K562 (cell line): ENCODE measurements at regions not wholly inside any gene's neighbourhood (a gene's known extent, or its start where the extent isn't known, plus 50 kb on each side); places are given as distances from the start of the nearest gene placed in this dataset.

ENCODE experiments used
- ATAC-seq: fragments of 200-7000 bp; cut with Tn5 transposase; 3 replicates; pipeline ENCODE4 v1.9.1; 2020; ENCODE audit warnings: moderate library complexity
- BruUV-seq: library from RNA; stranded (reverse); fragments of 400-500 nt; replicated peaks from 2 replicates; lab custom pipeline; 2021; lab: Mats Ljungman, UMichigan
- CTCF ChIA-PET: fragments of 300-600 bp; formaldehyde crosslinking; extraction: SDS; loops from one replicate; lab custom pipeline; 2021; ENCODE audit warnings: low intra/inter-chr PET ratio; lab: Yijun Ruan, JAX
- POLR2A ChIA-PET: fragments of 300-600, 350-650 bp; sonication (Branson Sonifier 250); formaldehyde crosslinking; extraction: SDS; loops from one replicate; lab custom pipeline; 2021; ENCODE audit warnings: antibody characterized with exemption, inconsistent platforms; lab: Yijun Ruan, JAX
- DNase-seq, 4 experiments: peaks; one replicate each; pipeline versions ENCODE4 v3.0.0 to v3.0.0-alpha.2; 2011 to 2018; ENCODE audit warnings: low spot score in 3 of 4, mixed read lengths in 3 of 4; ENCODE audit errors: extremely low read depth in 1 of 4
- FAIRE-seq: peaks from 2 replicates; lab custom pipeline; 2011; peaks lifted over from hg19 to GRCh38; lab: Jason Lieb, UNC
- H2AFZ ChIP-seq: 2 replicates; pipeline ENCODE4 v1.6.0; 2011; ENCODE audit warnings: low read depth, low read length, control low read depth, inconsistent platforms
- H3K27ac ChIP-seq: fragments of 200-600 bp; 3 replicates; pipeline ENCODE4 v1.8.0; 2011; ENCODE audit warnings: low read depth, mild to moderate bottlenecking, control low read depth, inconsistent platforms, low read length, moderate library complexity, mixed read lengths; ENCODE audit errors: extremely low read depth
- H3K27me3 ChIP-seq, 2 experiments: fragments of 300-600 bp in 1 of 2; 2 replicates in 1 of 2; 3 replicates in 1 of 2; pipeline versions ENCODE4 v1.6.0 to v1.8.0; 2011; ENCODE audit warnings: inconsistent platforms in 2 of 2, low read length in 2 of 2, mild to moderate bottlenecking in 1 of 2, mixed read lengths in 1 of 2, moderate library complexity in 1 of 2; ENCODE audit not compliant: control insufficient read depth in 2 of 2, insufficient read depth in 2 of 2
- H3K36me3 ChIP-seq: fragments of 300-600 bp; 3 replicates; pipeline ENCODE4 v1.8.0; 2011; ENCODE audit warnings: mild to moderate bottlenecking, low read length, inconsistent platforms; ENCODE audit not compliant: control insufficient read depth, insufficient read depth
- H3K4me1 ChIP-seq, 2 experiments: fragments of 200-600 bp in 1 of 2; replicated peaks in 1 of 2; 2 replicates in 1 of 2; 3 replicates in 1 of 2; pipeline versions ENCODE4 v1.5.1 to v1.8.0; 2011; ENCODE audit warnings: inconsistent platforms in 2 of 2, low read length in 2 of 2, mild to moderate bottlenecking in 1 of 2, mixed read lengths in 1 of 2, moderate library complexity in 1 of 2; ENCODE audit not compliant: control insufficient read depth in 2 of 2, insufficient read depth in 2 of 2
- H3K4me2 ChIP-seq: 2 replicates; pipeline ENCODE4 v1.6.1; 2011; ENCODE audit warnings: low read length, control low read depth, inconsistent platforms, mixed read lengths; ENCODE audit not compliant: insufficient read depth
- H3K4me3 ChIP-seq: fragments of 200-600 bp; sonication (generic), shearing (Covaris generic); 2 replicates; pipeline ENCODE4 v1.5.1; 2016; ENCODE audit warnings: control low read depth, inconsistent platforms
- H3K79me2 ChIP-seq: fragments of 200-600 bp; 3 replicates; pipeline ENCODE4 v1.8.0; 2011; ENCODE audit warnings: low read length, inconsistent platforms; ENCODE audit not compliant: control insufficient read depth, insufficient read depth
- H3K9ac ChIP-seq, 2 experiments: 2 replicates each; pipeline versions ENCODE4 v1.6.0 to v1.6.1; 2011; ENCODE audit warnings: low read depth in 2 of 2, low read length in 2 of 2, control low read depth in 1 of 2, inconsistent platforms in 1 of 2, mild to moderate bottlenecking in 1 of 2, mixed read lengths in 1 of 2; ENCODE audit not compliant: insufficient read depth in 1 of 2
- H3K9me1 ChIP-seq: one replicate; pipeline ENCODE4 v1.6.0; 2011; ENCODE audit warnings: inconsistent platforms, mild to moderate bottlenecking, low read length, moderate library complexity; ENCODE audit not compliant: control insufficient read depth, insufficient read depth
- H3K9me3 ChIP-seq: replicated peaks from 2 replicates; pipeline ENCODE4 v1.5.1; 2011; ENCODE audit warnings: low read depth, low read length, inconsistent platforms; ENCODE audit not compliant: control insufficient read depth, insufficient read depth
- H4K20me1 ChIP-seq: replicated peaks from 2 replicates; pipeline ENCODE4 v1.6.1; 2011; ENCODE audit warnings: low read length, inconsistent platforms, mixed read lengths; ENCODE audit not compliant: control insufficient read depth, insufficient read depth
- ARID3B ChIP-seq: fragments of 250-450 bp; sonication (Bioruptor Pico); IDR thresholded peaks from 2 replicates; pipeline ENCODE4 v1.4.0; 2020; ENCODE audit warnings: borderline replicate concordance
- CEBPB ChIP-seq: fragments of 450-650 bp; IDR thresholded peaks from 2 replicates; pipeline ENCODE4 v1.6.1; 2016; ENCODE audit warnings: missing genetic modification characterization, missing compliant biosample characterization
- CEBPG ChIP-seq, 3 experiments: fragments of 200-800 bp in 1 of 3; sonication (Bioruptor generic) in 1 of 3; sonication (generic) in 1 of 3; formaldehyde crosslinking in 1 of 3; IDR thresholded peaks in 2 of 3; conservative IDR thresholded peaks in 1 of 3; 2 replicates each; pipeline versions ENCODE4 v1.6.1 to v1.8.0; 2016 to 2022; ENCODE audit warnings: missing compliant biosample characterization in 2 of 3, missing genetic modification characterization in 2 of 3, mild to moderate bottlenecking in 1 of 3, missing genetic modification reagents in 1 of 3
- CHD1 ChIP-seq: fragments of 200-600 bp; sonication (generic); IDR thresholded peaks from one replicate; pipeline ENCODE4 v1.6.1; 2012; ENCODE audit warnings: mild to moderate bottlenecking, moderate library complexity, low read length, inconsistent platforms
- CSDE1 ChIP-seq, 2 experiments: fragments of 450-650 bp; IDR thresholded peaks; 2 replicates each; pipeline ENCODE4 v1.6.1; 2016; ENCODE audit warnings: mild to moderate bottlenecking in 1 of 2
- E2F6 ChIP-seq, 2 experiments: IDR thresholded peaks; 2 replicates each; pipeline ENCODE4 v1.6.1; 2011; ENCODE audit warnings: borderline replicate concordance in 1 of 2, control low read depth in 1 of 2, low read depth in 1 of 2, low read length in 1 of 2, mild to moderate bottlenecking in 1 of 2, mixed read lengths in 1 of 2, moderate library complexity in 1 of 2; ENCODE audit not compliant: insufficient read depth in 1 of 2, insufficient read length in 1 of 2, poor library complexity in 1 of 2, severe bottlenecking in 1 of 2; ENCODE audit errors: extremely low read depth in 1 of 2
- FOXA1 ChIP-seq: fragments of 450-650 bp; IDR thresholded peaks from 2 replicates; pipeline ENCODE4 v1.6.1; 2016; ENCODE audit warnings: mild to moderate bottlenecking, borderline replicate concordance
- IRF2 ChIP-seq: sonication (generic); formaldehyde crosslinking; IDR thresholded peaks from 2 replicates; pipeline ENCODE4 v1.8.1; 2022; ENCODE audit warnings: mild to moderate bottlenecking, missing genetic modification reagents
- MAFF ChIP-seq: IDR thresholded peaks from 2 replicates; pipeline ENCODE4 v1.6.1; 2012; ENCODE audit warnings: low read length, improper control_type of control experiment
- MXI1 ChIP-seq: IDR thresholded peaks from 2 replicates; pipeline ENCODE4 v1.6.1; 2011; ENCODE audit warnings: low read depth, mild to moderate bottlenecking, improper control_type of control experiment, low read length
- NCOA2 ChIP-seq, 2 experiments: fragments of 450-650 bp; IDR thresholded peaks; 2 replicates each; pipeline ENCODE4 v1.6.1; 2018; ENCODE audit warnings: mild to moderate bottlenecking in 2 of 2, moderate library complexity in 1 of 2; ENCODE audit not compliant: partially characterized antibody in 2 of 2
- SP1 ChIP-seq: sonication (generic); formaldehyde crosslinking; IDR thresholded peaks from 2 replicates; pipeline ENCODE4 v1.8.1; 2022; ENCODE audit warnings: mild to moderate bottlenecking, missing genetic modification reagents
- USF1 ChIP-seq: sonication (generic); formaldehyde crosslinking; IDR thresholded peaks from 2 replicates; pipeline ENCODE4 v1.9.0; 2022; ENCODE audit warnings: mild to moderate bottlenecking, missing genetic modification reagents
- ZBTB26 ChIP-seq: fragments of 450-650 bp; formaldehyde crosslinking; IDR thresholded peaks from 2 replicates; pipeline ENCODE4 v1.4.0; 2022; ENCODE audit warnings: missing genetic modification characterization
- ZFP1 ChIP-seq: fragments of 450-650 bp; formaldehyde crosslinking; IDR thresholded peaks from 2 replicates; pipeline ENCODE4 v1.4.0; 2020; ENCODE audit warnings: mild to moderate bottlenecking, mixed read lengths
- ZNF140 ChIP-seq: fragments of 250-450 bp; sonication (Bioruptor Pico); IDR thresholded peaks from 2 replicates; pipeline ENCODE4 v1.8.0; 2021; ENCODE audit warnings: moderate library complexity, mild to moderate bottlenecking, inconsistent platforms
- ZNF316 ChIP-seq: fragments of 450-650 bp; IDR thresholded peaks from 2 replicates; pipeline ENCODE4 v1.6.1; 2016
- ZNF655 ChIP-seq: fragments of 250-450 bp; sonication (Bioruptor Pico); IDR thresholded peaks from 2 replicates; pipeline ENCODE4 v1.5.0; 2021
- WGBS: fragments of 100-300 bp; shearing (Covaris generic); methylation state at CpG from one replicate; pipeline ENCODE4 v1.1.6; 2016; ENCODE audit warnings: low coverage, mixed read lengths; ENCODE audit not compliant: insufficient coverage; ENCODE audit errors: missing lambda C conversion rate; 5-methylcytosine and 5-hydroxymethylcytosine counted together
- in situ Hi-C: fragments of 300-500 bp; cut with MboI; formaldehyde crosslinking; loops from 4 replicates; pipeline ENCODE4 v1.15.0; 2018; ENCODE audit warnings: inconsistent platforms, mixed read lengths
- intact Hi-C: fragments of 100-400 bp; cut with micrococcal nuclease; formaldehyde crosslinking; loops from 2 replicates; pipeline ENCODE4 v1.14.2; 2022

GRCh38 chr9:19694601-19695000 is 94.2 kb downstream of the SLC24A2 start:
- Histone ChIP-seq H3K9me3 (no peaks in the 10 kb centered on the region), H3K9ac (no peak overlapping the region), H3K36me3 (no peaks in the 10 kb centered on the region), H4K20me1 (no peaks in the 10 kb centered on the region), H3K27me3 (no peaks in the 10 kb centered on the region), H3K9me1 (no peaks in the 10 kb centered on the region), H3K4me3 (no peak overlapping the region), H3K4me1 (no peaks in the 10 kb centered on the region), H3K27ac (no peak overlapping the region), H3K79me2 (no peaks in the 10 kb centered on the region), H2AFZ (no peak overlapping the region), H3K4me2 (no peak overlapping the region)
- in situ Hi-C loops (no loop called here), intact Hi-C loops (no loop called here)
- 25% methylated on average over 2 of the region's 3 CpGs for WGBS
- DNase-seq (no peak), FAIRE-seq (no peak), ATAC-seq (no peak)
- ChIA-PET POLR2A (no interaction called here), CTCF (no interaction called here)
- no TSS peak for BruUV-seq
- TF ChIP-seq SP1 (CRISPR knock-in tag) = no peak
- TF ChIP-seq ZBTB26 (CRISPR knock-in tag) = no peak
- no peak for TF ChIP-seq ZNF655 (CRISPR knock-in tag)
- no peak for TF ChIP-seq CHD1
- no peak for TF ChIP-seq ARID3B (CRISPR knock-in tag)
- TF ChIP-seq ZNF140 (CRISPR knock-in tag) = no peak
- no peak for TF ChIP-seq NCOA2 (IDR thresholded peaks at IDR 0.05; ENCODE audit: partially characterized antibody in 2 of 2)
- TF ChIP-seq USF1 (CRISPR knock-in tag) = no peak
- TF ChIP-seq CEBPB = no peak
- TF ChIP-seq ZNF316 = no peak
- no peak for TF ChIP-seq FOXA1
- TF ChIP-seq ZFP1 (CRISPR knock-in tag) = no peak
- no peak for TF ChIP-seq E2F6 (IDR thresholded peaks at IDR 0.05; ENCODE audit: borderline replicate concordance in 1 of 2, extremely low read depth in 1 of 2, insufficient read depth in 1 of 2, insufficient read length in 1 of 2, low read depth in 1 of 2, low read length in 1 of 2, poor library complexity in 1 of 2, severe bottlenecking in 1 of 2)
- no peak for TF ChIP-seq IRF2
- TF ChIP-seq MAFF = no peak
- no peak for TF ChIP-seq CSDE1 (IDR thresholded peaks at IDR 0.05)
- no peak for TF ChIP-seq CEBPG (CRISPR knock-in tag; IDR thresholded peaks at IDR 0.05)
- TF ChIP-seq CEBPG (tag; conservative IDR thresholded peaks at IDR 0.05 in 1 of 2, IDR thresholded peaks at IDR 0.05 in 1 of 2) = no peak
- no peak for TF ChIP-seq MXI1
